CMK (cell line): ENCODE measurements at regions not wholly inside any gene's neighbourhood (a gene's known extent, or its start where the extent isn't known, plus 50 kb on each side); places are given as distances from the start of the nearest gene placed in this dataset.
"Not testable (repeated sequence)": the region's sequence is repeated elsewhere in the genome, so short reads cannot be mapped to it uniquely, and the experiment has no call there.

ENCODE experiments used
- DNase-seq: peaks from one replicate; pipeline ENCODE4 v3.0.0-alpha.2; 2010; ENCODE audit warnings: low read depth

GRCh38 chr15:31219221-31219620 lies 107.4 kb upstream of the KLF13 start:
- no peak for DNase-seq

DNA sequence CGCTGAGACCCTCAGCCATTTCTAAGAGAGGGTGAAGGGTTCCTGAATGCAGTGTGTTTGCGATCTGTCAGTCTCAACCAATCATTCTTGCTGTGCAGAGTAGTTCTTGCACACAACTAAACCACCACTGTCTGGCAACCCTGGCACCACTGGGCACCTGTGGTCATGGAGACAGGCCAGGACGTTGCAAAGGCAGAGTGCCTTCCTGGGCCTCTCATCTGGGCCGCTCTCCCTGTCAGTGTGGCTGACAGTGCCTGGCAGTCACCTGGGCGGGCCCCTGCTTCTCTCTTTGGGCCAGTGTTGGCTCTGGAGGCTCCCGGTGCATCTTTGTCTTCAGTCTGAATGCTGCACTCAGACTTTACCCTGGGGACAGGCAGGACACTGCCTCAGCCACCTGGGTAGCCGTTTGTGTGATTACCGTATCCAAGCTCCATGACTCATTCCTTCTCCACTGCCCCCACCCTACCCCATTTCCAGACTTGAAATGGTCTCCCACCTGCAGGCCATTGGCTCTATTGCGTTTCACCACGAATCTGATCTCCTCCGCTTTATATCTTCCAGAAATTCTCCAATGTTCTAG lies 104.6 kb upstream of the KLF13 start:
- no peak for DNase-seq

DNA sequence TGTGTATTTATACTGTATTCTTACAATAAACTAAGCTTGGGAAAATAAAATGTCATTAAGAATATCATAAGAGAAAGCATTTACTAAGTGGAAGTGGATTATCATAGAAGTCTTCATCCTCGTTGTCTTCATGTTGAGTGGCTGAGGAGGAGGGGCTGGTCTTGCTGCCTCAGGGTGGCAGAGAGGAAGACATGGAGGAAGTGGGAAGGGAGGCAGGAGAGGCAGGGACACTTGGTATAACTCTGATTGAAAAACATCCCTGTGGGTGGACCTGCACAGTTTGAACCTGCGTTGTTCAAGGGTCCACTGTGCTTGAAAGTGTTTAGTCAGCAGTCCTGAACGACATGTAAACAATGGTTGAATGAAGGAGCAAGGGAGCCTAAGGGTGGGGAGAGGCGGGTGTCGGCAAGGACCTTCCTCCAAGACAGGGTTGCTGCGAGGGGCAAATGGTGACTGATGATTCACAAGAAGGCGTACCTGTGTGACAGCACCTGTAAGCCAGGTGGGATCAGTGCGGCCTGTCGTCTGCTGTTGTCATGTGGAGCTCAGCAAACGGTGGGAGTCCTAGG lies 103.8 kb upstream of the KLF13 start:
- DNase-seq: no peak

DNA sequence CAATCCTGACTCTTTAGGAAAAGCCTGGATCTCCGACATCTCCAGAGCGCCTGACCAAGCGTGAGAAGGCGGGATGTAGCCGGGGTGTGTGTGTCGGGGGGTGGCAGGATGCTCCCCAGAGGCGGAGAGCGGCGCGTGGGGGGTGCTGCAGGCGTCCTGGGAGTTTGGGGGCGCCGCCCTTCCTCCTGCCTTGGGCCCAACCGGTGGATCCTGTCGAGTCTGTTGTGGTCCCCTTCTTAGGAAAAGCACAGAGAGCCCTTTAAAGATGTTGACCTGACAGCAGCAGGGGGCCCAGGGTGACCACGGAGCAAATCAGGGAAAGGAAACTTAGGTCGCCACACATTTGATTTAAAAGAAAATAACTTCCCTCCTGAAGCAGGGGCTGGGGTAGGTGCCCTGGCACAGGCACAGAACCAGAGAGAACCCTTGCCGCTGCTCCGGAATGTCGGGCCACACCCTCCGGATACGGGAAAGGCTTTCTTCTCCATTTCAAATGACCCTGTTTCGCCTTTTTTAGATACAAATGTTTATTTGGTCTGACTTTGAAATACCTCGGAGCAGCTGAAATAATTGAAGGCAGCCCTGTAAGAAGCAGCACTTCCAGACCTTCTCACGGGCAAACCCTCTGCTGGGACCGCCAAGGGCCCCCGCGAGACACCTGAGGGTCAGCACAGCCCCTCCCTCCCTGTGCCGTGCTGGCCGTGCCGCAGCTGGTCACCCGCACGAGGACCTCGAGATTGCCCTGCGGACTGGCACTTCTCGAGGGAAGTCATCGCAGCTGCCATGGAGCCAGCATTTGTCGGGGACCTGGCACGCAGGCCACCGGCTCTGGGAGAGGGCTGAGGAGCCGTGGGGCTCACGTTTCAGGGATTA lies 102.9 kb upstream of the KLF13 start:
- DNase-seq: no peak

DNA sequence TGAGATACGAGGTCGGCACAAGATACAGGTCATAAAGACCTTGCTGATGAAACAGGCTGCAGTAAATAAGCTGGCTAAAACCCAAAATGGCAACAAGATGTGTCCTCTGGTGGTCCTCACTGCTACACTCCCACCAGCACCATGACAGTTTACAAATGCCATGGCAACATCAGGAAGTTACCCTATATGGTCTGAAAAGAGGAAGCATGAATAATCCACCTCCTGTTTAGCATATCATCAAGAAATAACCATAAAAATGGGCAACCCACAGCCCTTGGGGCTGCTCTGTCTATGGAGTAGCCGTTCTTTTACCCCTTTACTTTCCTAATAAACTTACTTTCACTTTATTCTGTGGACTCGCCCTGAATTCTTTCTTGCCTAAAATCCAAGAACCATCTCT lies 102.0 kb upstream of the KLF13 start:
- DNase-seq: not testable (repeated sequence)

DNA sequence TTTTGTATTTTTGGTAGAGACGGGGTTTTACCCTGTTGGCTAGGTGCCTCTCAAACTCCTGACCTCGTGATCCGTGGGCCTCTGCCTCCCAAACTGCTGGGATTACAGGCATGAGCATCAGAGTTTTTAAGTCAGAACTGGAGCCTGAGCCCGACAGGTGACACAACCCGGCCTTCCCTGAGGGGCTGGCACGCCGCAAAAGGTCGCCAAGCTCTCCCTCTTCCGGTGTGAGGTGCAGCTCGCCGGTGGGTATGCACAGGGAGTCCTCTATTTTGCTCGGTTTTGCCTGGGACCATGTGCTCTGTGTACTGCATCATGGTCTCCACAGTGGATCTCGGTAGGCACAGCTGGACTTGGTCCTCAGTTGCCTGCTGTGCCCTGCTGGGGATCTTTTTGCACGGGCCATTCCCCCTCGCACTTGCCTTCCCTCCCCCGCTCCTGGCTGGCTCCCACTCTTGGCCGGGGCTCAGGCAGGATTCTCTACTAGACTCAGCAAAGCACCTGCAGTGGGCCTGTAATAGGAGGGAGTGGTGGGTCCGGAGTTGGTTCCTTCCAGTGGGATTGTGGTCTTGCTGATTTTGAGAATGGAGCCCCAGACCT lies 101.2 kb upstream of the KLF13 start:
- no peak for DNase-seq

DNA sequence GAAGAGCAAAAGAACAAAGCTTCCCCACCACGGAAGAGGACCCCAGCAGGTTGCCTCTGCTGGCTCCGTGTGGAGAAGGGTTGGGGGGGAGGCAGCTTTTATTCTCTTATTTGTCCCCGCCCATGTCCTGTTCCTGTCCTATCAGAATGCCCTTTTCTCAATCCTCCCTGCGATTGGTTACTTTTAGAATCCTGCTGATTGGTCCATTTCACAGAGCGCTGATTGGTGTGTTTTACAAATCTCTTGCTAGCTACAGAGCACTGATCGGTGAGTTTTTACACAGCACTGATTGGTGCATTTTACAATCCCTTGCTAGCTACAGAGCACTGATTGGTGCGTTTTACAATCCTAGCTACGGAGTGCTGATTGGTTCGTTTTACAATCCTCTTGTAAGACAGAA lies 100.6 kb upstream of the KLF13 start:
- DNase-seq: no peak

- no peak for DNase-seq
Observed at GRCh38 chr15:31227235-31227634, 99.4 kb upstream of the KLF13 start.

- no peak for DNase-seq
Observed at GRCh38 chr15:31228011-31228484, 98.6 kb upstream of the KLF13 start.

DNA sequence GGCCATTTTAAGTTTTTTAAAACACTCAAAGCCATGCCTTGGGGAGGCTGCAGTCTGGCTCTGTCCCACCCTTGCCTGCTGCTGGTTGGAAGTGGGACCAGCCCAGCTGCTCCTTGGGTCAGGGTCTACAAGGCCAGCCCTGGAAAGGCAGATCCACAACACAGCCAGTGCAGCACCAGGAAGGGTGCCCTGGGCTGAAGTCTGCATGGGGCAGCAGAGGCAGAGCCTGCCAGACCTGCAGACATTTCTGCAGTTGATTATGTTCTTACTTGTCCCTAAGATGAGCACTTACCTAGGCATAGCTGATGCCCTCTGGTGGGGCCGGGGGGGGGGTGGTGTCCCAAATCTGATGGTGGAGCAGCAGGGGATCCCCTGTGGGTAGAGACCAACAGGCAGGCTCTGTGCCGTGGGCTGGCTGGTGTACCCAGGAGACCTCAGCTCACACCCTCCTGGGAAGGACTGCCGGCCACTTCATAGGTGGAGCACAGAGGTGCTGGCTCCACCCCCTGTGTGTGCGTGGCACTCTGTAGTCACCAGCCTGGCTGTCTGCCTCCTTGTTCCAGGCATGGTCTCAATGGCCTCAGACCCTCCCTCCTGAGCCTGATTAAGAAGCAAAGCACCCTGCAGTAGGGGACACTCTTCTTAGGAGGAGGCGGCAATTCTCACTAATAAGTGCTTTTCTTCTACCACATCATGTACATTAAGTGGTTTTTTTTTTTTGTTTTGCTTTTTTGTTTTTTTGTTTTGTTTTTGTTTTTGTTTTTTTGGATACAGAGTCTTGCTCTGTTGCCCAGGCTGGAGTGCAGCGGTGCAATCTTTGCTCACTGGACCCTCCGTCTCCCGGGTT lies 97.4 kb upstream of the KLF13 start:
- no peak for DNase-seq

DNA sequence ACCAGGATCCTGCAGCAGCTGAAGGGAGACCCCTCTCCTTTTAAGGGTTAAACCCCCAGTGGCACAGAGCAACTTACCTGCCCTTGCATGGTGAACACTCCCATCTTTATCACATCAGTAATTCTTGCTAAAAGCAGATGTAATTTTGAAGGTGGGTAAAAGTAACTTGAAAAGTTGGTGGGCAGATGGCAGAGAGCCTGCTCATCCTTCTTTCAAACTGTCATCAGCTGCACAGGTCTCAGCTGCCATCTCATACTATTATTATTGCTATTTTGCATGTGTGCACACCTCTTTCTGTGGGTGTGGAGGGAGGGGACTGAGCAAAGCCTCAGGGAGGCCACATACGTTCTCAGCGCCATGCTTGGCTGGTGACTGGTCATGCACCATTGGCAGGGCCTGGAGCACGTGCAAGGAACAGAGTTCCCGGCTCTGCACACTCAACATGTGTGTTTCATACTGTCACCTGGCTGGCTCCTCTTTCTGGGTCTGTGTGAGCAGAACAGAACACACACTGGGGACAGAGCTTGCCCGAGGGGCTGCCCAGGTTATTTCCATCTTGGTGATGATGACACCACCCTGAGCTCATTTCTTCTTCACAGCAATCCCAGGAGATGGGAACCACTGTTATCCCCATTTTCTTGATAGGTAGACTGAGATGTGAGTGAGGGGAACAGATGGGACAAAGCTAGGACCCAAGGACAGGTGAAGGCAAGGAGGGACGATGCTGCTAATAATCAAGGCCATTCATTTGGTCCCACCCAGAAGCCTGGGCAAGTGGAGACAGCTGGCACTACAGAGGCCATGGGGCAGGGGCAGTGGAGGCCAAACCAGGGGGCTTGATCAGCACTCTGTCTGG lies 95.8 kb upstream of the KLF13 start:
- no peak for DNase-seq

GRCh38 chr15:31234815-31235214 lies 91.8 kb upstream of the KLF13 start:
- no peak for DNase-seq

GRCh38 chr15:31235311-31236183 lies 91.1 kb upstream of the KLF13 start:
- peak; percentile 40 for DNase-seq

DNA sequence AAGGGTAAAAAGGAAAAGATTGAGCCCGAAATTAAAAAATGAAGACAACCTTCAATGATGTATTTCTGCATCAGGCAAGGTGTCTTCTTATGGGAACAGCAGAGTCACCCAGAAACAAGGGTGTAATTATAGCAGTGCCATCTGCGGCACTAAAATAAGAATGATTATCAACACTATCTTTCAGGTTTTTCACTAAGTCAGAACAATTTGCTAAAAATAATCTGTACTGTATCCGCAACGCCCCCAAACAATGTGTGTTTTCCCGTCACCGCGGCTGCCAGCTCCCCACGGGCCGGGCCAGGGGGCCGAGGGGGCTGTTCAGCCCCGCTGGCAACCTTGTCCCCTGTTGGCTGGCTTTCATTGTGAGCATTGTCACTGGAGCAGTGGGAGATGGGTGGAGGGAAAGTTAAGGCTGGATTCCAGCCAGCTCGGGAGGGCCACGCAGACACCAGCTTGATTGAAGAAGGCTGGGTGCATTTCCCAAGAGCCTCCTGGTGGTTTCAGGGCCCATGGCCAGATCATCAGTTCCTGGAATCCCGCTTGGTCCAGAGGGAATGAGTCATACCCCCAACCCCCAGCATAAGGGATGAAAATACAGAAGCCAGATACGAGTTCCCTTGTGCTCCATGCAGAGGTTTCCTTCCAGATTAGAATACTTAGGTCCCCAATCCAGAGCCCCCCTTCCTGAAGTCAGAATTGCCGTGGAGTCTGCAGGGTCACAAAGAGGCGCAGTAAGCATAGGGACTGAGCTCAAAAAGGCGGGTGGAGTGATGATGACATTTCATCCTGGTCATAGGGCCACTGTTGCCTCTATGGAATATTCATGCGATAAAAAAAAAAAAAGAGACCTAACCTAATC lies 90.2 kb upstream of the KLF13 start:
- no peak for DNase-seq

DNA sequence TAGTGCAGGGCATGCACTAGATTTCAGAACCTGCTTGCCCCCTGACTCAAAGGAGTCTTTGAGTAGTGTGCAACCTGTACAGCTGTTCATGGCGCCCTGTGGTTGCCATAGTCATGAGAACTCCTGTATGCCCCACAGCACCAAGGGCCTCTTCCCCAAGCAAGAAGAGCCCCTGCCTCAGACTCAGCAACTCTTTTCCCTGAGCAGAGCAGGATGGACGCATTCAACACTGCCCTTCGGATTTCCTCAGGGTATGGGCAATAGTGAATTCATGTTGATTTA lies 89.7 kb upstream of the KLF13 start:
- no peak for DNase-seq

DNA sequence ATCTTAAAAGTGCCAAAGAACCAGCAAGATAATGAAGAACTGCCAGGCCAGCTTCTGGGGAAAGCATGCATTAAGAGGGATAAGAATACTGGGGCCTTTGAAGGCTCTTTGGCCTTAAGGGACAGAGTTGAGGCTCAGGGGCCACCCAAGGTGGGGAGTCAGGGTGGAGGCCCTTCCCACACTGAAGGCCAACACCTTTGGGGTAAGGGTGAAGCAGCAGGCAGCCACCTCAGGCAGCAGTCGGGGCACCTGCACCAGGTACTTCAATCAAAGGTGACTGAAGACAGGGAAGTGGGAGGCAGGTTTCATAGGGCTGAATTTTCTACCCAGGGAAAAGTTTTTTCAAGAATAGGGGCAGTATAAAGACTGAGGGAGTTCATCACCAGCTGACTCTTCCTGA lies 87.7 kb upstream of the KLF13 start:
- no peak for DNase-seq

DNA sequence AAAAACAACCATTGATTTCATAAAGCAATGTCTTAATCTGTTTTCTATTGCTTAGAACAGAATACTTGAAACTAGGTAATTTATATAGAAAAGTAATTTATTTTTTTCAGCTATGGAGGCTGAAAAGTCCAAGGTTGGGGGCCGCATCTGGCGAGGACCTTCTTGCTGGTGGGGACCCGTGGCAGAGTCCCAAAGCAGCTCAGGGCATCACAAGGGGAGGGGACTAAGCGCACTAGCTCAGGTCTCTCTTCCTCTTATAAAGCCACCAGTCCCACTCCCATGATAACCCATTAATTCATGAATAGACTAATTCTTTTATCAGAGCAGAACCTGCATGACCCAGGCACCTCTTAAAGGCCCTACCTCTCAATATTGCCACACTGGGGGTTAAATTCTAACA lies 87.2 kb upstream of the KLF13 start:
- DNase-seq: no peak

- no peak for DNase-seq
Observed at GRCh38 chr15:31241888-31242522, 84.6 kb upstream of the KLF13 start.

DNA sequence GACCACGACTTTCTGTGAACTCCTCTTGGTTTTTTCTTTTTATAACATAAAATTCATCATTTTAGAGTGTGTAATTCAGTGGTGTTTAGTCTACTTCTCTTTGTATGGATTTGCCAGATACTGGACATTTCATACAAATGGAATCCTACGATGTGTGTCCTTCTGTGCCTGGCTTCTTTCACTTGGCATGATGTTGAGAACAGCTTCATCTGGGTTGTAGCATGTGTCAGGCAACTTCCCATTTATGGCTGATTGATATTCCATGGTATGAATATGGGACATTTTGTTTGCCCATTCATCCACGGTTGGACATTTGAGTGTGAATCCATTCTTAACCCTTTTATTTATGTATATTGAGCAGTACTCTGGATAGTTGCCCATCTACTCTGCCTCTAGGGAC lies 82.7 kb upstream of the KLF13 start:
- no peak for DNase-seq
